ENCODE measurements at regions not wholly inside any gene's neighbourhood (a gene's known extent, or its start where the extent isn't known, plus 50 kb on each side); places are given as distances from the start of the nearest gene placed in this dataset.

GRCh38 chr6:48809700-48810099 is 653.4 kb downstream of the MMUT start:
- no peak for DNase-seq

GRCh38 chr6:48809245-48809644 is 653.8 kb downstream of the MMUT start:
- no peak for DNase-seq

DNA sequence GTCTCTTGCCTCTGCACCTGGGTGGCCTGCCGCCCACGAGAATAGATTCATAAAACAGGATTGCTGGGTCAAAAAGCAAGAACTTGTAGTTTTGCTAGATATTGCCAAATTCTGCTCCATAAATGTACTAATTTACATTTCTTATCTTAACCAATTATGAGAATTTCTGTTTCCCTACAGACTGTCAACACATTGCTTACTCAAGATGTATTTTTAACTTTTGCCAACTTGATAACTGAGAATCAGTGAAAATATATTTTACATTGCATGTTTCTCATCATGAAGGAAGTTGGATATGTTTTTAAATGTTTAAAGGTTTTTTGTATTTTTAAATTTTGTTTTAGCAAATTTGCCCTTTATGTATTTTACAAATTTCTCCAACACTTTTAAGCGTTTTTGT is 664.8 kb downstream of the MMUT start:
- DNase-seq, result no peak

DNA sequence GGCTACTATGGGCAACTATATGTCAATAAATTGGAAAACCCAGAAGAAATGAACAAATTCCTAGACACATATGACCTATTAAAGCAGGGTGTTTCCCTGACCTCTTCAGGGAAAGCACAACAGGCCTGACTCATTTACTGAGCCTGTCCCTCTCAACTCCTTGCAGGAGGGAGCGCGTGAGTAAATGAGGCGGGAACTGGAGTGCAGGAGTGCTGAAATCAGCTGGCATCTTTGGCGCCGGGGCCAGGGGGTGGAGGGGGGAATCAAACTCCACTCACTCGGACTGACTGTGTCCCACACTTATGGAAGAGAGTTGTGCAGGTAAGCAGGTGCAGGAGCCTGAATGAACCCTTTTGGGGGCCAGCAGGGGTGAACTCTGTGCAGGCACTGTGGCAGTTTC is 671.2 kb upstream of the PTCHD4 start:
- DNase-seq, result no peak

GRCh38 chr6:48777411-48777810 is 666.4 kb upstream of the PTCHD4 start:
- no peak for DNase-seq

- DNase-seq, result no peak
These were observed 664.2 kb upstream of the PTCHD4 start for GRCh38 chr6:48775157-48775556.

GRCh38 chr6:48774276-48774675 is 663.3 kb upstream of the PTCHD4 start:
- no peak for DNase-seq

GRCh38 chr6:48766349-48766748 is 655.4 kb upstream of the PTCHD4 start:
- no peak for DNase-seq

DNA sequence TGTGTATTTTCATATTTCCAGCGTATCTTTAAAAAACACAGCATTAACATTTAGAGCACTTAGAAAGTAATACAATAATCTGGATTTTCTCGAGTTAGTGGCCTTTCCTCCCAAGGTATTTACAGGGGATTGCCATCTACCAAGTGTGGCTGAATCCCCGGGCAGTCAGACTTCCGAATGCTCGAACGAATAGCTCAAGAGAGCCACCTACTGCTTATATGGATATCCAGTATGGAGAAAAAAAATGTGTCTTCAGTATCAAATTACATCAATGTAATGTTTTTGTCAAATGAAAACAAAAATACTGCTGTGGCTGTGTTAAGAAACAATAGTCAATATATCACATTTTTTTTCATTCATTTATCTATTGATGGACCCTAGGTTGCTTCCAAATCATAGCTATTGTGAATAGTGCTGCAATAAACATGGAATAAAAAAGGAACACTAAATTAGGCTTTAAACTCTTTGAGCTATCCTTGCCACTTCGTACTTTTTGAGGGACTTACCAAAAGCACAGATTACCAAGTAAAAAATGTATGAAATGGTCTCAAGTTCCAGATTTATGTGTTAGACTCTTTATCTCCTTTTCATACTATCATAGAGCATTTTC is 654.5 kb upstream of the PTCHD4 start:
- DNase-seq, result peak; percentile 22

DNA sequence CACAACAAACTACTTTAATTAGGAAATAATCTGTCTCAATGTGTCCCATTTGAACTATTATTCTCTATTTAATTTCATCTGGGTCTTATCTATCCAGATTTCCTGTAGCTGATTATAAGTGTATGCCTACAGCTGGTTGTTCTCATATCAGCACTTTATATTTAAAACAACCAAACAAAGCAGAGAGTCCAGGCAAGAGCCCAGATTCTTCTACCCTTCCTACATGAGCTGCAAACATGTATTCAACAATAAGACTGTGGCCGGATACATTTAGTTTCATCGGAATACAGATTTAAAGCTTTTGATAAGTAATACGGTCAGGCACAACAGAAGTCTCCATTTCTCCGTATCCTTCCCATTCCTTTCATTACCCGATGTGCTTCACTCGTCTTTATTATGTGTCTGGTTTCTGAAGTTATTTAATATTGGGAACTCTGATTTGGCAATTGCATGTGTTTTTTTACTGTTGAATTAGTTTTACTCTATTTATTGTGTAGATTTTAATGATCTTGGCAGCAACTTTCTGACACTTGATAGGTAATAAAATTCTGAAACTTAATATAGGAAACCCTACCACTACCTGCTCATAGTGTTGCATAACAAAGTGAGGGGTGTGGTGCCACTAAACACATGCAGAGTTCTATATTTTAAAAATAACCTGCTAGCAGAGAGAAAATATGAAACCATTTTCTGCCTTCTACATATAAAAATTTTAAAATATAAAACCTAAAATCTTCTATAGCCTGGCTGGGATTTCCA is 653.5 kb upstream of the PTCHD4 start:
- DNase-seq, result no peak

DNA sequence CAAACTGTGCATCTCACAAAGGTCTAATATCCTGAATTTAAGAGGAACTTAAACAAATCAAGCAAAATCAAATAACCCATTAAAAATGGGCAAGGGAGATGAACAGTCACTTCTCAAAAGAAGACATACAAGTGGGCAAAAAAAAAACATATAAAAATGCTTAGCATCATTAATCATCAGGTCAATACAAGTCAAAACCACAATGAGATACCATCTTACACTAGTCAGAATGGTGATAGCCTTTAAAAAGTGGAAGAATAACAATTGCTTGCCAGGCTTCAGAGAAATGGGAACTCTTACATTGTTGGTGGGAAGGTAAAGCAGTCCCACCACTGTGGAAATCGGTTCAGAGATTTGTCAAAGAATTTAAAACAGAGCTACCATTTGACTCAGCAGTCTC is 646.7 kb upstream of the PTCHD4 start:
- no peak for DNase-seq

DNA sequence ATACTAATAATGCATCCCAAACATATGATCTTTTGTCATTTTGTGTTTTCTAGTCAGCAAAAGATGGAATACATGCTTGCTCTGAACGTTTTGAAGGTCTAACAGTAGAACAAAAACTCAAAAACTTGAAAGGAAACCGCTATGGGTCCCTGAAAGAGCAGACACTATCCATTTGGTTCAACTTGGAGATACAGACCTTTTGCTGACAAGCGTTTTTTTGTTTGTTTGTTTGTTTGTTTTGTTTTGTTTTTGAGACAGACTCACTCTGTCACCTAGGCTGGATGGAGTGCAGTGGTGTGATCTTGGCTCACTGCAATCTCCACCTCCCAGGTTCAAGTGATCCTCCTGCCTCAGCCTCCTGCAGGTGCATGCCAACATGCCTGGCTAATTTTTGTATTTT is 644.3 kb upstream of the PTCHD4 start:
- DNase-seq, result no peak

DNA sequence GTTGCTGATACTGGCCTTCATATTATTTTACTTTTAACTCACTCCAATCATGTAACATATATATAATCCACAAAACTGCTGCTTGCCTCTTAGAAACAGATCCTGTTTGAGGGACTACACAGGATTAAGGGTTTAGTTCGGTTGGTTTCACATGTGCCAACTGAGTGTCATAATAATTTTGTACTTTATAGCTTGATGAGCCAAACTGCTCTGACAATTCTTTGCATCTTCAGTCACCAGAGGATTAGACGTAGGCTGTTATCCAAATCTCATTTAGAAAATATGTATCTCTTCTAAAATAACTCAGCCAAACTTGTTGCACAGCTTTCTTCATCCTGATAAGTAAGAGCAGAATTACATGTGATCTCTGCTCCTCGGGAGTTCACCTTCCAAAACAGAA is 643.6 kb upstream of the PTCHD4 start:
- no peak for DNase-seq

DNA sequence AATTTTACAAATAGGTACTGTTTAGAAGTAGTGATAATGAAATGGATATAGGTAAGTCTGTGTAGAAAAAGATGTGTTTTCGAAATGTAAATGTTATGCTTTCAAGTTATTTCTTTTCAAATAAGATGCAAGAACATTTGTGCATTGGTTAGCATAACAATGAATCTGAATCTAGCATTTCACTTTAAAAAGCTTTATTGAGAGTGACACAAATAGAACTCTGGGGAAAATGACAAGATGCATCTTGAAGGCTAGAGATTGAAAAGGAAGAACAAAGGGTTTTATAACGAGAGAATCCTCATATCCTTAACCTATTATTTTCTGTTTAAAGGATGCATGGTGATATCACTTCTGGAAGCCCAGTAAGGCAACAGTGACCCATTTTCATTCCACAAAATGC is 639.9 kb upstream of the PTCHD4 start:
- no peak for DNase-seq

DNA sequence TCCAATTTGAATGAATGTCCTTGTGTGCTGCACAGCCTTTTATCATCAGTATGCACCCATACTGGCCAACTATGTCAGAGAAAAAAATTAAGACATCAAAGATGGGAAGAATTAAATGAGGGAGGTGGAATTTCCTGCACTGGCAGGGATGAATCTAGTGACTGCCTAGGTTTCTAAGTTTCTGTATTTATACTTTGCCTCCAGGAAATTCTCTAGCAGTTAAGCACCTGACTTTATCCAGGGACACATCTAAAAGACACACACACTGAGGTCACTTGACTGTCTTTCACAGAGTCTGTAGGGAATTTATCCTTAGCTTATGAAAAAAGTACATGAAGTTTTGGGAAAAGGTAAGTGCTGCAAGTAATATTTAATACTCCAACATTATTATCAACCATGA is 636.5 kb upstream of the PTCHD4 start:
- no peak for DNase-seq

GRCh38 chr6:48747040-48747439 is 636.0 kb upstream of the PTCHD4 start:
- no peak for DNase-seq

DNA sequence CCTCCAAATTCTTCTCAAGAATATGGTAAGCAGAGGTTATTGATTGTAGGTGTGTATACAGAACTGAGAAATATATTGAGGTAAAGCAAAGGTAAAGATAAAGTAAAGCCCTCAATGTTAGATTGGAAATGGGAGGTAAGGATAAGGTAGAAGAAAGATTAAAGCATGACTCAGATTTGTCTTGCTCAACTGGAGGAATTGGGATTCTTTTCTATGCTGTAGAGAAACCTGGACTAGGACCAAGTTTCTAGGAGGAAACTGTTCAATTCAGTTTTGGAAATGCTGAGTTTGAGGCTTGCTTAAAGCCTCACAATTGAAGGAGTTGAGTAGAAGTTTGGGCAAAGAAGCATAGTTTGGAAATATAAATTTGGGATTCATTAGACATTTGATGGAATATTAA is 634.0 kb upstream of the PTCHD4 start:
- no peak for DNase-seq

- no peak for DNase-seq
These were observed 632.7 kb upstream of the PTCHD4 start for GRCh38 chr6:48743738-48744137.

DNA sequence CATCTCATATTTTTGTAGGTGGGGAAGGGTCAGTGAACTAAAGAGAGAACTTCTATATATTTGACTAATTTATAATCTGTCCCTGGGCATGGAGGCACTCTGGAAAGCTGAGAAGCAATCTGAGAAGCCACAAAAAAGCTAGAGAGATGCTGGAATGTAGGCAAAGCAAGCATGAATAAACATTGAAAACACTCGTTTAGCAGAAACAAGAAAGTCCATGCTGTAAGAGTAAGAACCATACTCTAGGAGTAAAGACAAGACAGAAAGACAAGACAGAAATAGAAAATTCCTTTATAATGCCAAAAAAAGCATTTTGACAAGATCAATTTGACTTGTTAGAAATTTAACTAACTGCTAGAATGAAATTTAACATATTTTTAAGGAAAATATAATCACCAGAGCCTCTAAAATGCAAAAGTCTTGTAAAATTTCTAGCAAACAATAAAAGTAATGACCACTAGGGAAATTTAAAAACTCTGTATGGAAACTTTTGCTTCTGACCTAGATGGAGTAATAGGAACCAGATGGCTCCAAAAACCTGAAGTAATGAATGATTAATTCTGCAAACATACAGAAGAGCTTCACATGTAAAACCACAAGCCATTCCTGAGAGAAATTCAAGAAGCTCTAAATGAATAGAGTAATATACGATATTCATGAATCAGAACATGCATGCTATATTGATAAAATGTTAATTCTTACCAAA is 625.7 kb upstream of the PTCHD4 start:
- no peak for DNase-seq

- no peak for DNase-seq
These were observed 624.8 kb upstream of the PTCHD4 start for GRCh38 chr6:48735846-48736245.

DNA sequence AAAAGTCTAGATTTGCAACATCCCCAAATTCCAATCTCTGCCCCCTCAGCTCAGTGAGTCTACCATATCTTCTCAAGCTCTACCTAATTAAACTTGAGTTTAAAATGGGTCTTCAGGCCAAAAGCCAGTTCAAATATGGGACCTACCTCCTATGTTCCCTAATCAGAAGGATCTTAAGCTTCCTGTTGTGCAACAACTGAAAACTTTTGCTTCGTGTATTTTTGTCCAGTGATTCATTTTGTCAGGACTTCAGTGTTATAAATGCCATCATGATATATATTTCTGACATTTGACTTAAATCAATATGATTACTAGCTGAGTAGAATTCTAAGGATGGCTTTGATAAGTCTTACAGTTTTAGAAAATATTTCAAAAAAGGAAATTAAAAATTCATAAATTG is 622.6 kb upstream of the PTCHD4 start:
- no peak for DNase-seq

DNA sequence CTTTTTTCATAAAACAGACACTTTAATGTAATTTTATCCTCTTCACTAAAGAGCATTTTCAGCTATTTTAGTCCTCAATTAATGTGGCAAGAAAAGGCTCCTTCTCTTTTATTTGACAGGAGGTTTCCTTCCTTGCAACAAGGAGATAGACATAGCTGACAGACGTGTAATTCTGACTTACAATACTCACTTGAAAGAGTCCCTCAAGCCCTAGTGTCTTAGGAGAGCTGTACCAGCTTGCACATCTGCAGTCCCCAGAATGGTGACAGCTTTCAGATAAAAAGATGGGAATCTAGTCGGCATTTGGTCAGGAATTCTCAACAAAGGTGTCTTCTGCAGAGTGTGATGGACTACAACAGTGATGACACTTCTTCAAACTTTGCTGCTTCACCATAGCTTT is 603.7 kb upstream of the PTCHD4 start:
- no peak for DNase-seq

DNA sequence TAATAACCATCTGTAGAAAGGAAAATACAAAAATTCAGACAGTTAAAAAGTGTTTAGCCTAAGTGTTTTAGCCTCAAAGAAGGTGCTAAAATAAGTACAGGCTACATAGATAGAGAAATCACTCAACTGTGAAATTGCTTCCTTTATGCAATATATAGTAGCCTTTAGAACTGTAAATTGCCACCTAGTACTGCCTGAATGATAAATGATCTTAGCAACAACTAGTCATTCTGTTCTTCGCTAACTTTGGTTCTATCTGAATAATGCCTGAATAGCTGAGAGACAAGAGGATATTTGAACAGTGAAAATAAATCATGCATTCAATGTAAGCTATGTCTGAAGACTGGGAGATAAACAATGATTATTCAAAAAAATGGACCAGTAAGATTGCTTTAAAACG is 603.3 kb upstream of the PTCHD4 start:
- no peak for DNase-seq

DNA sequence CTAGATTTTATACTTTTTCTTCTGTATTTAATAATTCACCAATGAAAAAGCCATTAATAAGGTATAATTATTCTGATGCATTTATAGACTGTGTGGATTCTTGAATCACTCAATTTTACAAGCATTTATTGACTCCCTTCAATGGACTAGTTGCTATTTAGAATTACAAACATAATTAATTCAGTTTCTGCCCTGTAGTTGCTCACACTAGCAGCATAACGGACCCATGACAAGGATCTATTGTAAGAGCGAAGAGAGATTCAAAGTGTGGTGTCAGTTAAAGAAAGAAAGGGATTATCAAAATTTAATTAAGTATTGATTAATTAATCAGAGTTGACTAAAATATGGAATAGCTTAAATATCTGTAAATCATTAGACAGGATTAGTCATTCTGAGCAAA is 602.6 kb upstream of the PTCHD4 start:
- no peak for DNase-seq

Measured in NCI-H1092 treated with DMSO at 0.1 percent for 48 hours (cell line).